Superior temporal gyrus (tissue), 1 donor: ENCODE measurements at regions not wholly inside any gene's neighbourhood (a gene's known extent, or its start where the extent isn't known, plus 50 kb on each side); places are given as distances from the start of the nearest gene placed in this dataset.
A peak's percentile ranks its signal among the peaks of the same experiment; 100 is the strongest.
"Not testable (repeated sequence)": the region's sequence is repeated elsewhere in the genome, so short reads cannot be mapped to it uniquely, and the experiment has no call there.

Experiments
- DNase-seq: peaks from one replicate; pipeline ENCODE4 v3.0.0-alpha.2; 2016; ENCODE audit errors: extremely low spot score

DNA sequence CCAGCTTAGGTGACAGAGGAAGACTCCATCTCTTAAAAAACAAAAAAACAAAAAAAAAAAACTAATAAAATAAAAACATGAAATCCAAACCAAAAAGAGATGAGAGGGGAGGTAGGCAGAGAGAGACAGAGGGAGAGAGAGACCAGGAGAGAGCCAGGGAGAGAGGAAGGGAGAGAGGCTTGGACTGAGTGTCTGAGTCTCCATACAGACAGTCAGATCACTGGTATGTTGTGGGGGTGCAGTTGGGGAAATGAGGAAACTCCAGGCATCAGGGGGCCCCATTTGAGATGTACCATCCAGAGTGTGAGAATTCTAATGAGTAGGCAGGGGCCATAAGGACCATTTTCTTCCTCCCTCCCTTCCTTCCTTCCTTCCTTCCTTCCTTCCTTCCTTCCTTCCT is 53.1 kb upstream of the SEPTIN5 start:
- DNase-seq: no peak

DNA sequence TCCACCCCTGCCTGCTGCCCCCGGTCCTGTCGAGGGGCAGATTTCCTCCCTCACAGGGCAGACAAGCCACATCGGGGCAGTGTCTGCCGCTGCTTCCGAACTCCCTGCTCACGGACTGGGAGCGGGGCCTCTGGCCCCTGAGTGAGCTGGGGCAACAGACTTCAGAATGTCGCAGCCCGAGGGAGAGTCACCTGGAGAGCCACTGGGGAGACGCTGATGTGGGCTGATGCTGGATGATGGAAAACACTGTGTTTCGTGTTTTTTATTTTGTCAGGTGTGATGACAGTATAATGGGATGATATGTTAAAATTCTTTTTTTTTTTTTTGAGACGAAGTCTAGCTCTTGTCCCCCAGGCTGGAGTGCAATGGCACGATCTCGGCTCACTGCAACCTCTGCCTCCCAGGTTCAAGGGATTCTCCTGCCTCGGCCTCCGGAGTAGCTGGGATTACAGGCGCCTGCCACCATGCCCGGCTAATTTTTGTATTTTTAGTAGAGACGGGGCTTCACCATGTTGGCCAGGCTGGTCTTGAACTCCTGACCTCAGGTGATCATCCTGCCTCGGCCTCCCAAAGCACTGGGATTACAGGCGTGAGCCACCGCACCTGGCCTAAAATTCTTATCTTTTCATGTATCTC is 52.1 kb upstream of the SEPTIN5 start:
- not testable (repeated sequence) for DNase-seq

DNA sequence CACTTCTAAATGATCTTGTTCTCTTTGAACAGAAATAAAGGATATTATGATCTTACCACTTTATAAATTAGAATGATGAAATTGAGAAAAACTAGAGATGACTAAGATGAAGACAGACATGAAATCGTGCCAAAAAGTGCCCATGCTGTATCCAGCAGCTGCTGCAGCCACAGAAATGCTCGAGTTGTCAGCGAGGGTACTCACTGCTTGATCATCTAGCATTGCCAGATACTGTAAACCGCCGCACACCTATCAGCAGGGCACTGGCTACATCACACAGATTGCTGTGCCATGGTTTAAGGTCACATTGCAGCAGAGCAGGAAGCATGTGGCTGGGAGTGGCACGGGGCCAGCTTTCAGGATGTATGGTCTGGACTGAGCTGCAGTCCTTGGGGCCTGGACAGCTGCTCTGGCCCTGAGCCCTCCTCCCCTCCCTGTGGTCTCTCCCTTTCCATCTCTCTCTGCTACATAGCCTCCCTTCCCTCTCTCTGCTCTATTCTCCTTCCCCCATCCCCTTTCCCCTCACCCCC is 51.0 kb upstream of the SEPTIN5 start:
- DNase-seq: peak; percentile 11

DNA sequence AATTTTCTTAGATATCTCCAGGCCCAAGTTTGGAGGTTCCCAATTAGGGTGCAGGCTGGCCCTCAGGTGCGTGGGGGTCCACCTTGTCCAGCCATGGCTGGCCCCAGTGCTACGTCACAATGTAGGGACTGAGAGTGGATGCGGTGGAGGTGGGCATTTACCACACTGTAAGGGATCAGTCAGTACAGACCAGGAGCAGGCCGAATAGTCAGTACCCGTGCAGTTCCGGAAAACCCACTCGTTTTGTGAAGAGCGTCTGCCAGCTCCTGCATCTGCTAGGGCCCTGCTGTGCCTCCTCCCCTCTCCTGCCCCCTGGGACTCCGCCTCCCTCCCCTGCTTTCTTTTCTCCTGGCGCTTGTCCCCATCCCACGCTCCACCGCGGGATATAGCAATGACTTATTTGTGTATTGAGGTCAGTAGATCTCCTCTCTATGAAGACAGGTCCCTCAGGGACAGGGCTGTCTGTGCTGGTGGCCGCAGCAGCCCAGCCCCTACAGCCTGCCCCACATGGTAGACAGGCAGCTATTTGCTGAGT is 50.4 kb upstream of the SEPTIN5 start:
- DNase-seq: no peak

DNA sequence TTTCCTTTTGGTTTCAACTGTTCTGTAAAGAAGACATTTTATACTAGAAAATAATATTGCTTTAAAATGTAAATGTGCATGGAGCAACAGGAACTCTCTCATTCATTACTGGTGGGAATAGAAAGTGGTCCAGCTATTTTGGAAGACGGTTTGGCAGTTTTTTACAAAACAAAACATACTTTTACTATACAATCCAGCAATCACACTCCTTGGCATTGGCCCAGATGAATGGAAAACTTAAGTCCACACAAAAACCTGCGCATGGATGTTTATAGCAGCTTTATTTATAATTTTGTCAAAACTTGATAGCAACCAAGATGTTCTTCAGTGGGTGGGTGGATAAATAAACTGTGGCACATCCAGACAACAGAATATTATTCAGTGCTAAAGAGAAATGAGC is 49.9 kb upstream of the SEPTIN5 start:
- no peak for DNase-seq
